GM18502 (cell line): ENCODE measurements at regions not wholly inside any gene's neighbourhood (a gene's known extent, or its start where the extent isn't known, plus 50 kb on each side); places are given as distances from the start of the nearest gene placed in this dataset.
"Not testable (repeated sequence)": the region's sequence is repeated elsewhere in the genome, so short reads cannot be mapped to it uniquely, and the experiment has no call there.

Experiments used
- ATAC-seq: cut with Tn5 transposase; IDR thresholded peaks from one replicate; pipeline ENCODE4 v1.9.1; 2021; ENCODE audit warnings: mild to moderate bottlenecking; ENCODE audit not compliant: unreplicated experiment, poor library complexity

- ATAC-seq, result no peak
Measured at GRCh38 chrX:25442499-25442898, 426.7 kb upstream of the ARX start.

- no peak for ATAC-seq
Measured at GRCh38 chrX:25433307-25433706, 417.5 kb upstream of the ARX start.

GRCh38 chrX:25432396-25432795 lies 416.6 kb upstream of the ARX start:
- ATAC-seq, result no peak

- ATAC-seq, result no peak
Measured at GRCh38 chrX:25427873-25428555, 412.2 kb upstream of the ARX start.

GRCh38 chrX:25404163-25404562 lies 388.4 kb upstream of the ARX start:
- ATAC-seq, result not testable (repeated sequence)

GRCh38 chrX:25389266-25389665 lies 373.5 kb upstream of the ARX start:
- ATAC-seq, result no peak

GRCh38 chrX:25383196-25383595 lies 367.4 kb upstream of the ARX start:
- no peak for ATAC-seq

- no peak for ATAC-seq
Measured at GRCh38 chrX:25356456-25356855, 340.7 kb upstream of the ARX start.

GRCh38 chrX:25344161-25344936 lies 328.6 kb upstream of the ARX start:
- no peak for ATAC-seq

GRCh38 chrX:25343060-25343459 lies 327.3 kb upstream of the ARX start:
- ATAC-seq, result no peak

GRCh38 chrX:25337841-25338240 lies 322.1 kb upstream of the ARX start:
- ATAC-seq, result no peak

- no peak for ATAC-seq
Measured at GRCh38 chrX:25300994-25301393, 285.2 kb upstream of the ARX start.

- ATAC-seq, result no peak
Measured at GRCh38 chrX:25296850-25297249, 281.1 kb upstream of the ARX start.

GRCh38 chrX:25295466-25295865 lies 279.7 kb upstream of the ARX start:
- ATAC-seq, result no peak

GRCh38 chrX:25290132-25290531 lies 274.4 kb upstream of the ARX start:
- ATAC-seq, result no peak

GRCh38 chrX:25288676-25289075 lies 272.9 kb upstream of the ARX start:
- no peak for ATAC-seq

- no peak for ATAC-seq
Measured at GRCh38 chrX:25287521-25287920, 271.8 kb upstream of the ARX start.

- ATAC-seq, result no peak
Measured at GRCh38 chrX:25285598-25285997, 269.8 kb upstream of the ARX start.

- no peak for ATAC-seq
Measured at GRCh38 chrX:25279510-25279909, 263.7 kb upstream of the ARX start.

- ATAC-seq, result no peak
Measured at GRCh38 chrX:25278341-25278740, 262.6 kb upstream of the ARX start.

GRCh38 chrX:25277574-25277973 lies 261.8 kb upstream of the ARX start:
- ATAC-seq, result no peak

- ATAC-seq, result no peak
Measured at GRCh38 chrX:25275159-25275558, 259.4 kb upstream of the ARX start.
